NCI-H748 (cell line): ENCODE measurements at regions not wholly inside any gene's neighbourhood (a gene's known extent, or its start where the extent isn't known, plus 50 kb on each side); places are given as distances from the start of the nearest gene placed in this dataset.
"Not testable (repeated sequence)": the region's sequence is repeated elsewhere in the genome, so short reads cannot be mapped to it uniquely, and the experiment has no call there.

Experiments used
- DNase-seq: peaks from one replicate; lab custom pipeline; 2025; ENCODE audit not compliant: unreplicated experiment; lab: John Stamatoyannopoulos, UW

DNA sequence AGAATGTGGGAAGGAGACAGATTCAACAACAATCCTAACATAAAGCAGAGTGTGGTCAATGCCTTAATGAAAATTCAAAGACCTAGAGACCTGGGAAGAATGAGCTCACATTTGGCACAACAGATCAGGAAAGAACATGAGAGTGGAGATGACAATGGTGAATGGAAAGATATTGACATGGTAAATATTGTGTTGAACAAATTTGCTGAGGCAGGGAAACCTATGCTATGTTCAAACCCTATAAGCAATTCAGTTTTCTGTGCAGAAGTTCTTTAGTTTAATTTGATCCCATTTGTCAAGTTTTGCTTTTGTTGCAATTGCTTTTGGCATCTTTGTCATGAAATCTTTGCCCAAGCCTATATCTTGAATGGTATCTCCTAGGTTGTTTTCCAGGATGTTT is 199.4 kb upstream of the LRRTM4 start:
- DNase-seq, result no peak

GRCh38 chr2:77725045-77725444 is 202.9 kb upstream of the LRRTM4 start:
- DNase-seq, result no peak

GRCh38 chr2:77734662-77735340 is 212.6 kb upstream of the LRRTM4 start:
- DNase-seq, result not testable (repeated sequence)

- DNase-seq, result no peak
These were observed 215.1 kb upstream of the LRRTM4 start for GRCh38 chr2:77737236-77737635.

DNA sequence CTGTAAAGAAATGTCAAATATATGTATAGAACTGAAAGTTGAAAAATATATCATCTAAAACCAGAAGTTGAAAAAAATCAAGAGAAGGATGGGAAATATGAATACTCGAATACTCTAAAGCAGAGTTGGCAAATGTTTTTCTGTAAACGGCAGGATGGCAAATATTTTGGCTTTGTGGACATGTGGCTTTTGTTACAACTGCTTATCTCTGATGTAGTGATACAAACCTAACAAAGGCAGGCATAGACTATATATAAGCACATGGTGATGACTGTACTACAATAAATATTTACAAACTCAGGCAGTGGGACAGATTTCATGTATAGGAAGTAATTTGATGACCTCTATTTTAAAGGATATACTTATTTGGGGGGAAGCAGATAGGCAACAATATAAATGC is 224.6 kb upstream of the LRRTM4 start:
- peak; percentile 47 for DNase-seq

GRCh38 chr2:77753710-77754345 is 231.7 kb upstream of the LRRTM4 start:
- DNase-seq, result peak; percentile 39

DNA sequence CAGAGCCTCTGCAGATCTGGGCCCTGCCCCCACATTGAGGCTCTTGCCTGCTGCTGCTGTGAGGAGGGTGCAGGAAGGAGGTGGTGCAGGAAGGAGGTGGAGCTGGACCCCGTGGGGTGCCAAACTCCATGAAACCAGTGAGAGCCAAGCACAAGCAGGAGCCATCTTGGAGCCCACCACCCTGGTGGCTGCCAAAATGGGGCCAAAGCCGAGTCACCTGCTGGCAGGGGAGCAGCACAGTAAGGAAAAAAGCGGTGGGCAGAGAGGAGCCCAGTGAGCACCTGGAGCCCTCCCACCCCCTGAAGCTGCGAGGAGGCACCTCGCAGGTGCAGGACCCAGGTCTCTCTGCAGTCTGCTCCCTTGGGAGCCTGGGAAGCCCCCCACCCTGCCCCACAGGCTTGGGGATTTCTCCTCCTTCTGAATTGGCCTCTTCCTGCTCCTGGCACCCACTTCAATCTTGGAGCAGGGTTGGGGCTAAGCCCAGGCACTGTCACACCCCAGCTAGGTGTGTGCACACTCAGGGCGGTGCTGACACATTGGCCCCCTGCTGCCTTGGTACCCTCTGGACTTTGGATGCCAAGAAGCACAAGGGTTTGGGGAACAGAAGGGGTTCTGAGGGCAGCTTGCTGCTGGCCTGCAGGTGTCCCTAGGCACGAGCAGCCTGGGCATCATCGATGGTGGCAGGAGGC is 245.4 kb upstream of the LRRTM4 start:
- DNase-seq, result no peak

- DNase-seq, result no peak
These were observed 246.3 kb upstream of the LRRTM4 start for GRCh38 chr2:77768508-77768907.

DNA sequence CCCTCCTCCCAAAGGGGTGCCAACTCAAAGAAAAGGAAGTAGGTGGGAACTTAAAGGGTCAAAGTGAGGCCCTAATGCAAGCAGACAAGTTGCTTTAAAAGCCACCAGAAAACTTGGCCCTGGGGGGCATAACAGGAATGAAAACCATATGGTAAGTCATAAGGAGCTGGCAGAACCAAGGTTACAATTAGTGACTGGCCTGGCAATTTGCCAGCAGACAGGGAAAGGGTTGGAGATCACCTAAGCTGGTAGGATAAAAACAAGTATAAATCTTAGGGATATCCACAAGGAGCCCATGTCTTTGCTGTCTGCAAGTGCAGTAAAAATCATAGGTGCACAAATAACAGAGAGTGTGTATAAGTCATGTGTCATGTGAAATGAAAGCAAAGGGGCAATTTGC is 256.7 kb upstream of the LRRTM4 start:
- no peak for DNase-seq

DNA sequence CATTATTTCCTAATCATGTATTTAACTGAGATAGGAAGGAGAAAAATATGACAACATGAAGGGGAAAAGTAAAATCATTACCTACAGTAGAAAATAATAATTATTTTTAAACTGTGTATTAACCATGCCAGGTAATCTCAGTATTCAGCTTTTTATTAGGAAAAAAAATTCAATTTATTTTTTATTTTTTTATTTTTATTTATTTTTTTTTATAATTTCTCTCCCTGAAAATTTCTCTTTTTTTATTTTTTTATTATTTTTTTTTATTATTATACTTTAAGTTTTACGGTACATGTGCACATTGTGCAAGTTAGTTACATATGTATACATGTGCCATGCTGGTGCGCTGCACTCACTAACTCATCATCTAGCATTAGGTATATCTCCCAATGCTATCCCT is 271.3 kb upstream of the LRRTM4 start:
- not testable (repeated sequence) for DNase-seq

GRCh38 chr2:77796397-77796796 is 274.2 kb upstream of the LRRTM4 start:
- no peak for DNase-seq

GRCh38 chr2:77797088-77797487 is 274.9 kb upstream of the LRRTM4 start:
- no peak for DNase-seq

GRCh38 chr2:77800410-77800809 is 278.2 kb upstream of the LRRTM4 start:
- no peak for DNase-seq

DNA sequence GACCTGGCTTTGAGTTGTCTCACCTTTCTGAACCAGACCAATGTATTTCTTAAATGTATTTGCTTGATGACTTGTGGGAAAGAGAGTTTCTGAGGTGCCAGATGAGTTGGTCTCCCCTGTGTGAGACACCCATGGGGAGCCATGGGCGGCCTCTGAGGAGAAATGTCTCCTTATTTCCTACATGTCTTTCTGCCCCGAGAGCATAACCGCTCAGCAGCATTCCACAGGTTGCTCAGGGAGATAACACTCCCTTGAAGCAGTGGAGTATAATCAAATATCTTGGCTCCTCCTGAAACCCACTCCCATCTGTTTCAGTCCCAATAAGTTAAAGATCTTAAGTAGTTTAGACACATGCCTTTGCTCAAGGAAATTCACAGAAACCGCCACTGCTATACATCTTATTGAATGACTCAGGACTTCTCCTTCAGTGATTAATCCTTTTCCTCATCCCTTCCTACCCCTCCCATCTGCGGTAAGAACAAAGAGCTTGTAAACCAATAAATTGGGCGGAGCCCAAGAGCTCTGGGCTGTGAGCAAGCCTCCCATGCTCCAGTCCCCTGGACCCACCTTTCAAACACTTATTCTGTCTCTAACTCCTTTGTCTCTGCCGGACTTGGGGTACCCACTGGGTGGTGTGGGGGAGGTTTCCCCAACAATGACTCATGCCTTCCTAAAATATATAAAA is 285.5 kb upstream of the LRRTM4 start:
- peak; percentile 2 for DNase-seq

DNA sequence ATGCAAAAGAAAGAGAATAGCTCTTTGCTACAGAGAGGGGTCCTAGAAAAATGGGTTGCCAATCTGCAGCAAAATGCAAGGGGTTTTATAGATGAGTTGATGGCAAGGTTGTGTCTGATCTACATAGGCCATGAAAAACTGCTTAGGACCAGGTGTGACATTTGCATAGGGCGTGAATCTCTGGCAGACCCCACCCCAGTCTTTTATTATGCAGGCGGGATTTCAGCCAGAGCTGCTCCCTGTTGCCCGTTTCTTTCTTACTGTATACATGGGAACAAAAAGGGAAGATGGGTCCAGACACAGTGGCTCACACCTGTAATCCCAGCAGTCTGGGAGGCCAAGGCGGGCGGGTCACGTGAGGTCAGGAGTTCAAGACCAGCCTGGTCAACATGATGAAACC is 286.4 kb upstream of the LRRTM4 start:
- DNase-seq, result no peak

DNA sequence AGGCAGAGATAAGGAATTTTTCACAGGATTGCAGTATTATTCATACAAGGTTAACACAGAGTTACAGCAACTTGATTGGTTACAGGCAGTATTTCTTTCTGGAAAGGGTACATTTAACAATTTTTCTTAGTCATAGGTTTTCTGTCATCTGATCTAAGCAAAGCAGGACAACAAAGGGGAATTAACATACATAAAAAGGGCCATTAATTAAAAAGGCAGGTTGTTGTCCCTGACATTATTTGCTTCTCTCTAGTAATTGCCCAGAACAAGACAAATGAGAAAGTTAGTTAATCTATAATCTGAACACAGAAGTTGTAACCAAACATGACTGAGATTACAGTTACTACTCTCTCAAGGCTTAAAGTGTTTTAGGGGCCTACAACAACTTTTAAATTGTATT is 291.4 kb upstream of the LRRTM4 start:
- DNase-seq, result no peak

- no peak for DNase-seq
These were observed 294.4 kb upstream of the LRRTM4 start for GRCh38 chr2:77816618-77817017.

DNA sequence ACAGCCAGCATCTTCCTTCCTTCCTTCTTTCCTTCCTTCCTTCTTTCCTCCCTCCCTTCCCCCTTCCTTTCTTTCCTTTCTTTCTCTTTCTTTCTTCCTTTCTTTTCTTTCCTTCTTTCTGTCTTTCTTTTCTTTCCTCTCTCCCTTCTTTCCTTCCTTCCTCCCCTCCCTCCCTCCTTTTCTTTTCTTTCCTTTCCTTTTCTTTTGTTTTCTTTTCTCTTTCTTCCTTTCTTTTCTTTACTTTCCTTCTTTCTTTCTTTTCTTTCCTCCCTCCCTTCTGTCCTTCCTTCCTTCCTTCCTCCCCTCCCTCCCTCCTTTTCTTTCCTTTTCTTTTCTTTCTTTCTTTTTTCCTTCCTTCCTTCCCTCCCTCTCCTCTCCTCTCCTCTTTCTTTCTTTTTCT is 296.0 kb upstream of the LRRTM4 start:
- no peak for DNase-seq

GRCh38 chr2:77823028-77823427 is 300.9 kb upstream of the LRRTM4 start:
- no peak for DNase-seq

- DNase-seq, result no peak
These were observed 308.9 kb upstream of the LRRTM4 start for GRCh38 chr2:77831060-77831459.

DNA sequence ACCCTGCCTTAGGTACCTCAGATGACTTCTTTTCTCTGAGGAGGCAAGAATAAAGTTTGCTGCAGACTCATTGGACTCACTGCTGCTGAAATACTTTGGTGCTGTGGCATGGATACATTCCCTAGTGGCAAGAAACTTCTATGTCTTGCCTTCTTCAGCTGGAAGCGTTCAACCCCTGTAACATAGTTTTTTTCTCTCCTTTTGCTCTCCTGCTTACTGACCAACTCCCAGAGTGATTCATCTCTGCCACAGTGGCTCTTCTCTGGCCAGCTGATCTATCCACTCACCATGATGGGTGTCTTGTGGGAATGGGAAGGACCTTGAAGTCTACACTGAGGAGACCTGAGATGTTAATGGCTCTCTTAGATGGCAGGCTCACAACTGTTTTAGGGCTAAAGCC is 309.3 kb upstream of the LRRTM4 start:
- no peak for DNase-seq

- no peak for DNase-seq
These were observed 309.7 kb upstream of the LRRTM4 start for GRCh38 chr2:77831898-77832297.
